Tibial nerve (tissue), 4 donors: ENCODE measurements at regions not wholly inside any gene's neighbourhood (a gene's known extent, or its start where the extent isn't known, plus 50 kb on each side); places are given as distances from the start of the nearest gene placed in this dataset.
"Not testable (repeated sequence)": the region's sequence is repeated elsewhere in the genome, so short reads cannot be mapped to it uniquely, and the experiment has no call there.

Experiments
- DNase-seq, 2 donors: peaks; one replicate each; pipeline ENCODE4 v3.0.0-alpha.2; 2019; ENCODE audit warnings: low spot score in 2 of 2
- H3K27ac ChIP-seq, 4 donors: fragments of 200-600 bp; sonication (generic) in 3 of 4; one replicate each; pipeline ENCODE4 v1.5.1; 2017 to 2019; ENCODE audit warnings: mild to moderate bottlenecking in 1 of 4
- H3K27me3 ChIP-seq, 2 donors: fragments of 200-600 bp; sonication (generic) in 1 of 2; one replicate each; pipeline versions ENCODE4 v1.5.1 to v1.6.0; 2017 to 2019
- H3K36me3 ChIP-seq, 3 donors: fragments of 200-600 bp; sonication (generic); one replicate each; pipeline ENCODE4 v1.5.1; 2018 to 2019
- H3K4me1 ChIP-seq, 4 donors: fragments of 200-600 bp; sonication (generic) in 3 of 4; one replicate each; pipeline ENCODE4 v1.5.1; 2017 to 2019
- H3K4me3 ChIP-seq, 4 donors: fragments of 200-600 bp; sonication (generic) in 3 of 4; one replicate each; pipeline ENCODE4 v1.5.1; 2017 to 2019; ENCODE audit warnings: mild to moderate bottlenecking in 1 of 4, moderate library complexity in 1 of 4
- H3K9me3 ChIP-seq, 4 donors: fragments of 200-600 bp; sonication (generic) in 3 of 4; one replicate each; pipeline ENCODE4 v1.5.1; 2017 to 2019
- CTCF ChIP-seq, 5 experiments: fragments of 200-600 bp in 3 of 5; fragments of 450-650 bp in 2 of 5; sonication (generic) in 3 of 5; IDR thresholded peaks; one replicate each; pipeline ENCODE4 v1.5.1; 2016 to 2019; ENCODE audit warnings: antibody characterized with exemption in 5 of 5, mild to moderate bottlenecking in 3 of 5, moderate library complexity in 2 of 5
- EP300 ChIP-seq, 2 donors: sonication (generic); formaldehyde crosslinking; IDR thresholded peaks; one replicate each; pipeline ENCODE4 v1.6.1; 2017; ENCODE audit warnings: antibody characterized with exemption in 2 of 2, mild to moderate bottlenecking in 1 of 2
- POLR2A ChIP-seq, 2 donors: fragments of 450-650 bp; IDR thresholded peaks; one replicate each; pipeline ENCODE4 v1.6.1; 2017; ENCODE audit warnings: antibody characterized with exemption in 2 of 2, mild to moderate bottlenecking in 2 of 2, moderate library complexity in 2 of 2
- WGBS, 2 donors: methylation state at CpG; one replicate each; pipeline ENCODE4 v1.1.5; 2018; 5-methylcytosine and 5-hydroxymethylcytosine counted together

GRCh38 chr13:50132904-50133357 lies 117.7 kb downstream of the KCNRG start:
- no peak overlapping the region for H3K27ac ChIP-seq
- TF ChIP-seq POLR2A (IDR thresholded peaks at IDR 0.05) (no peak), CTCF (IDR thresholded peaks at IDR 0.05) (no peak), EP300 (IDR thresholded peaks at IDR 0.05) (no peak)
- no peaks in the 10 kb centered on the region for H3K36me3 ChIP-seq
- H3K27me3 ChIP-seq = peaks cover 0 to 3% of the 10 kb centered on the region in 2 donors
- H3K9me3 ChIP-seq = no peaks in the 10 kb centered on the region
- no peak for DNase-seq
- H3K4me1 ChIP-seq = peaks cover 0 to 38% (median 15%) of the 10 kb centered on the region in 4 donors
- 59 to 67% methylated on average over 23 of the region's 23 CpGs for WGBS, 2 donors
- H3K4me3 ChIP-seq = no peak overlapping the region

GRCh38 chr13:50133358-50133953 lies 118.2 kb downstream of the KCNRG start:
- no peak overlapping the region for H3K4me3 ChIP-seq
- peaks cover 0 to 33% (median 10%) of the 10 kb centered on the region in 4 donors for H3K4me1 ChIP-seq
- 67 to 69% methylated on average over 48 of the region's 48 CpGs for WGBS, 2 donors
- no peaks in the 10 kb centered on the region for H3K9me3 ChIP-seq
- no peaks in the 10 kb centered on the region for H3K36me3 ChIP-seq
- peaks cover 0 to 3% of the 10 kb centered on the region in 2 donors for H3K27me3 ChIP-seq
- TF ChIP-seq EP300 (IDR thresholded peaks at IDR 0.05) (no peak), CTCF (IDR thresholded peaks at IDR 0.05) (no peak), POLR2A (IDR thresholded peaks at IDR 0.05) (no peak)
- no peak overlapping the region for H3K27ac ChIP-seq
- DNase-seq = no peak

- TF ChIP-seq CTCF (IDR thresholded peaks at IDR 0.05) (no peak), POLR2A (IDR thresholded peaks at IDR 0.05) (no peak), EP300 (IDR thresholded peaks at IDR 0.05) (no peak)
- no peak overlapping the region for H3K27ac ChIP-seq
- H3K4me3 ChIP-seq = no peak overlapping the region
- WGBS, 2 donors = 91 to 93% methylated on average over 3 of the region's 3 CpGs
- H3K4me1 ChIP-seq = peaks cover 0 to 23% (median 2%) of the 10 kb centered on the region in 4 donors
- no peaks in the 10 kb centered on the region for H3K36me3 ChIP-seq
- peaks cover 0 to 3% of the 10 kb centered on the region in 2 donors for H3K27me3 ChIP-seq
- H3K9me3 ChIP-seq = no peaks in the 10 kb centered on the region
- no peak for DNase-seq
Measured at GRCh38 chr13:50136226-50136625, 121.0 kb downstream of the KCNRG start.

- Histone ChIP-seq H3K4me1 (peaks cover 0 to 23% (median 0%) of the 10 kb centered on the region in 4 donors), H3K36me3 (no peaks in the 10 kb centered on the region), H3K4me3 (no peak overlapping the region), H3K27ac (no peak overlapping the region), H3K9me3 (no peaks in the 10 kb centered on the region), H3K27me3 (peaks cover 0 to 3% of the 10 kb centered on the region in 2 donors)
- no peak for TF ChIP-seq CTCF (IDR thresholded peaks at IDR 0.05)
- no peak for TF ChIP-seq POLR2A (IDR thresholded peaks at IDR 0.05)
- TF ChIP-seq EP300 (IDR thresholded peaks at IDR 0.05) = no peak
- DNase-seq = no peak
- WGBS, 2 donors = 75 to 87% methylated on average over 3 of the region's 3 CpGs
Measured at GRCh38 chr13:50136678-50137077, 121.4 kb downstream of the KCNRG start.

- not testable (repeated sequence) for H3K27me3 ChIP-seq, H3K4me3 ChIP-seq, H3K27ac ChIP-seq, DNase-seq, H3K36me3 ChIP-seq, H3K9me3 ChIP-seq
- peaks cover 0 to 28% (median 0%) of the 10 kb centered on the region in 4 donors for H3K4me1 ChIP-seq
- WGBS, 2 donors = 89 to 93% methylated on average over 4 of the region's 4 CpGs
Measured at GRCh38 chr13:50139435-50139934, 124.2 kb downstream of the KCNRG start.
